COR-L47 (cell line): ENCODE measurements at regions not wholly inside any gene's neighbourhood (a gene's known extent, or its start where the extent isn't known, plus 50 kb on each side); places are given as distances from the start of the nearest gene placed in this dataset.

Experiments used
- DNase-seq: peaks from one replicate; lab custom pipeline; 2025; lab: John Stamatoyannopoulos, UW

DNA sequence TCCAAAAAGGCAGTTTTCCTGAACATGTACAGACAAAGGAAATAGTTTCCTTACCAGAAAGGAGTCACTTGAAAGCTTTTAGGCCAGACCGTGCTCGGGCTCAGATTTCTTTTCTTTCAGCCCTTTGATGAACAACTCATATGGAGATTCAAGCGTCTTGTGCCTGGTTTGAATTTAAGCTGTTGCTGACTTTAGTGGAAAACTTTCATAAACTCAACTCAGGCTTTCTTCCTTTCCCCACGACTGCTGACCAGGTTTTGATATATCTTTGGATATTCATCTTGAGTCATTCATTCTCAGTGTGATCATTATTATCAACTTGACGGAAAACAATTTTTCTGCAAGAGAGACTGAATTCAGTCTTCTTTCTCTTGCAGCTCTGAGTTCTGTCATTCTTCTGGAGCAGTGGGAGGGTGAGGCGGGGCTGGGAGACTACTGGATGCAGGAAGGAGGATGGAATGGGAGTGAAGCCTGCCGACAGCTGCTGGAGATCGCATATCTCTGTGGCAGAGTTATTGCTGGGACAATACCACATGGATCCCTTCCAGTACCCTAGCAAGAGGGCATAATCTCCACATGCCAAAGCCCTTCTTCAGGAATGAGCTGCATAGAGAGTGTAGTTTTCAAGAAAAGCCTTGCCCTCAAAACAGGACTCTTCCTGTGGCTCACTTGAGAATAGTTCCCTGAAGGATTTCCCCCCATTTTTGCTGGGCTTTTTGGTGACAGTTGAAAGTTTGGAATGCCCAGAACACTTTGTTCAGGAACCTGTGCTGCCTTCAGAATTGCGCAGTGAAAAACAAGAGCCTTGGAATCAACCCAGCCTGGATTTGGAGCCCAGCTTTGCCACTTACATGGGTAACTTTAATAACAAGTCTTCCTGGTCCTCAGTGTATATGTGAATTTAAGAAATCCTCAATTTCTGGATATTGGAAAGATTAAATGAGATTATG, 364.4 kb downstream of the ZNF521 start:
- no peak for DNase-seq

DNA sequence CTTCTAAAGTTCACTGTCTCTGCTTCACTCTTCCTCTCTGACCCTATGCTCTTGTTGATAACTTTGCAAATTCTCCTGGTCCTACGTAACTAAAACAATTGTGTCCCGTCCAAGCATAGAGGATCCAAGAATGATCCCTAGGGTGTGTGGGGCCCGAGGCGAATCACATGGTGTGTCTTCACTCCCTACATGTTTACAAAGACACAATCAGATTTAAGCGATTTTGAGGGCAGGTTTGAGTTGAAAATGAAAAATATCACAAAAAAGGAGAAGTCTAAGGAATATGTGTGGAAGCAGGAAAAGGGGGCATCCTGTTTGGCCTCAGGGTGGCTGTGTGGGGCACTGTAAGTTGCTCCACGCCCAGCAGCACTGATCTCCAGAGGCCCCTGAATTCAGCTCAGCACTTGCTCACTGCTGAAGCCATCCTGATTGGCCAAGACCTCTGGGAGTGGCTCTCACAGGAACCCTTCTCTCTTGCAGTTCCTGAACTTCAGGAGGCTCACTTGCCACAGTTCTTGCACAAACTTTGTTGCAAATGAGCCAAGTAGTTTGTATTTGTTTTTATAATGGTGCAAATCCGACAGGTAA, 363.6 kb downstream of the ZNF521 start:
- no peak for DNase-seq

DNA sequence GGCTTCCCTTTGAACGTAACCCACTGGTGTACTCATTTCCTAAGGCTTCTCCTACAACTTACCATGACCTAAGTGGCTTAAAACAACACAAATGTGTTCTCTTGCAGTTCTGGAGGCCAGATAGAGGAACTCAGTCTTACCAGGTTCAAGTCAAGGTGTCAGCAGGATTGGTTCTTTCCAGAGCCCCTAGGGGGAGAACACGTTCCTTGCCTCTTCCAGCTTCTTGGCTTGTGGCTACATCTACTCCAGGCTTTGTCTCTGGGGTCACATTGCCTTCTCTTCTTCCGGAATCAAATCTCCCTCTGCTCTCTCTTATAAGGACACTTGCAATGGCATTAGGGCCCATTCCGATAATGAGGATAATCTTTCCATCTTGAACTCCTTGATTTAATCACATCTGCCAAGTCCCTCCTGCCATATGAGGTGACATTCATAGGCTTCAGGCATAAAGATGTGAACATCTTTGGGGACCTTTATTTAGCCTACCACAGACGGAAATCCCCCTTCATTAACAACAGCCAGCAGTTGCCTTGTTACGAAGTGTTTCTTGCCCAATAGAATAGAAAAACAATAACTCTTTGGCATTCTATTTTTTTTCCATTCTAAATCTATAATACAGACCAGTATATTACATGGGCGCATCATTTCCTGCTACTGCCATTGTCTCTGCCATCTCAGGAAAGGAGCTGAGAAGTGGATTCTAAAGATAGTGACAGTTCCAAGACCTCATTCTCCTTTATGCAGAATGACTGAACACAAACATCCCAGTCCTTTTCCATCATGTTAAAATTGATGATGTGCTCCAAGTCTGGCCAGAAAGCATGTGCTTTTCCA, 362.0 kb downstream of the ZNF521 start:
- no peak for DNase-seq

DNA sequence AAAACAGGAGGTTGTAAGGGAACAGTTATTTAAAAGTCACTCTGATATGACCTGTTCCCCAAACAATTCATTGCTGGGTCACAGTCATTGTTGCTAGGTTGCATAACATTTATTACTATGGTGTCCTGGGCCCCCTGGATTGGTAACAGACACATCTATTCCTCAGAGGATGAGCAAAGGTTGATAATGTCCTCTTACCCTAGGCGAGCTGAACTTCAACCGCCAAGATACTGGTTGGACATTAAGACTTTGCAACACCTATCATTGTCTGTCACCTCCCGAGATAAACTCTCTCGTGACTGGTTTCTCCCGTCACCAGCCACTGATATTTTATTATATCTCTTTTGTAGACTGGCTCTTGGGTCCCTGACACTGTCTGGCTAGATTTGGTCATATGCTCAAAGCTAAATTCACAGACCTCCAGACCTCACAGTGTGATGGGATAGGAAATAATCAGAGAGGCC, 361.3 kb downstream of the ZNF521 start:
- DNase-seq: no peak

DNA sequence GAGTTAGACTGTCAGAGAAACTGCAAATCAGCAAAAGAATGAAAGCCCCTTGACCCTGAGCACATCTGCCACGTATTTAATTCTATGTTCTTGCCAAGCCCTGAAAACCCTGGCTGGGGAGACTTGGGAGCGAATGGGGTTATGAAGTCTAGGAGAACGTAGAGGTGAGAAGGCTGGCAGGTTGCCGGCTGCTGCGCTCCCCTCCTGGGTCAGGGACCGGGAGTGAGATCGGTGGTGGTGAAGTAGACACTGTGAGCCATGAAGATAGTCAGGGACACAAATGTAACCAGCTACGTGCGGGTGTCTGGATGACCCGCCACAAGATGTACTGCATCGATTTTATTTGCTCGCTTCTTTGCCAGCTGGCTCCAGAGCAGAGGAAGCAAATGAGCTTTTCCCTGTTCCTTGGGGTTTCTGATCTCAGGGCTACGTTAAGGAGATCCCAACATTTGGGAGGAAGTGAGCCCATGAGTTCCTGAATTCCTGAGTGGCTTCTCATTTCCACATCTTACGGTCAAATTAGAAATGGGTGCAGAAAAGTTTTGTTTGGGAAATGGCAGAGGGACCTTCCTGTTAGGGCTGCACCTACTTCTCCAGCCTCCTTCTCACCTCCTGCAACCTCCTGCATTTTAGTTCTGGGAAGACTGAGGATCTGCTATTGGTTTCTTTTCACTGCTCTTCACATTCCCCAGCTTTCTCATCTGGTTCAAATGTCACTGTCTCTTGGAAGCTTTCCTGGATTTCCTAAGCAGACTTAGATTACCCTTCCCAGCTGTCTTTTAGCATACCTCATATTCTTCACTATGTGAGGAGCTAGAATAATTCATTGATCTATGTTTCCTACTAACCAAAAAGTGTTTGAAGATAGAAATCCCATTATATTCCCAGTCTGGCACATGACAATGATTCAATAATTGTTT, 360.6 kb downstream of the ZNF521 start:
- DNase-seq: no peak

DNA sequence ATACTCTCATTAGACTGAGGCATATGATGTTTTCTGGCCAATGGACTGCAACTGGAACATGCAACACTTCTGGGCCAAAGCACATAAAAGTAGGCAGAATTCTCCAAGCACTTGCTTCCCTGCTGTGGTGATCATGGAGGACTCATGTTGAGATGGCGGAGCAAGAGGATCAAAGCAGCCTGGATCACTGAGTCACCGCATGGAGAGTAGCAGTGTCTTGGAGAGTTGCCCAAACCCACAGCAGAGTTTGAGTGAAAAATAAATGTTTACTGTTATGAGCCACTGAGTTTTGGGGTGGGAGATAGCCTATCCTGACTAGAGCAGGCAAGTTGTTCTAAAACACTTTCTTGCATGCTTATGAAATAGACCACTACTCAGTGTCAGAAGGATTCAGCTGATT, 359.5 kb downstream of the ZNF521 start:
- DNase-seq: no peak

DNA sequence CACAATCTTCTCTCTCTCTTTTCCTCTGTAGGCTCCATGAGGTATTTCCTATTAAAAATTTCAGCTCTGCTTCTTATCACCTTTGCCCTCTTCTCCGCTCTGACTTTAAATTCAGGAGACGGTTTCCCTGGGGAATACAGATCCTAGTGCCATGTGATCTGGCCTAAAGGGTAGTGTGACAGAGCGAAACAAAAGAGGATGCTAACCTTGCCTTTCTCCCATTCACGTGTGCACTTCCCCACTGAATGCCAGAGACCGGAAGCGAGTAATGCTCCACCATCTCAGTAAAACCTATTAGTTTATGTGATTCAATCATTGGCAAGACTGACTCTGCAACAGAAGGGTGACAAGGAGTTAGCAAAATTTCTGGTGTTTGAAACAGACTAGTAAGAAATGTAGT, 358.3 kb downstream of the ZNF521 start:
- DNase-seq: no peak

DNA sequence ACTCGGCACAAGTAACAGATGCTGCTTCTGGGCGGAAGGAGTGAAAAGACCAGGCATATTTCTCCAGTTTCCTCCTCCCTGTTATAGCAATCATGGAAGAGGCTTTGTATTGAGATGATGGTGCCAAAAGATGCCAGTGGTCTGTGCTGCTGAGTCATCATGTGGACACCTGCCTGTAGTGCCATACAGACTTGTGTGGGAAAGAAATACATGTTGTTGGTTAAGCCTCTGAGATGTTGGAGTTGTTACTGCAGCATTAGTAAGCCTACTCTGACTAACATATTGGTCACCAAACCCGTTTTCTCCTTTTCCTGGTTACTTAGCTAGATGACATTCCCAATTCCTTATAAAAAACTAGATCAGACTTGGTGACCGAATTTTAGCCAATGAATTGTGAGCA, 356.9 kb downstream of the ZNF521 start:
- no peak for DNase-seq

DNA sequence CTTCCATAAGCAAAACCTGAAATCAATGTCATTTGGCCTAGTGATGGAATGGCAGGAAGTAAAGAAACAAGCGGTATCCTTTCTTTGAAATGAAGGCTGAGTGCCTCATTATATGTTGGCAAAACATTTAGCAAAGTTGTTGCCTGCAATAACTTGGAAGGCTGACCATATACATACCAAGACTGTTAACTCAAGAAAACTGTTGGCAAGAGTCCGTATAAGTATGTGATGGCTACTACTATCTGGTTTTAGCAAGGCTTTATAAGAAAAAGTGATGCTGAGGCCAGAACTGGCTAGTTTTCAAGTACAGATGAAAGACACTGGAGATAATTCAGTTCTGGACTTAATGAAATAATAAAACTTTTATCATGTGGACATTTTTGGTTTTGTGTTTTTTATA, 356.2 kb downstream of the ZNF521 start:
- no peak for DNase-seq

DNA sequence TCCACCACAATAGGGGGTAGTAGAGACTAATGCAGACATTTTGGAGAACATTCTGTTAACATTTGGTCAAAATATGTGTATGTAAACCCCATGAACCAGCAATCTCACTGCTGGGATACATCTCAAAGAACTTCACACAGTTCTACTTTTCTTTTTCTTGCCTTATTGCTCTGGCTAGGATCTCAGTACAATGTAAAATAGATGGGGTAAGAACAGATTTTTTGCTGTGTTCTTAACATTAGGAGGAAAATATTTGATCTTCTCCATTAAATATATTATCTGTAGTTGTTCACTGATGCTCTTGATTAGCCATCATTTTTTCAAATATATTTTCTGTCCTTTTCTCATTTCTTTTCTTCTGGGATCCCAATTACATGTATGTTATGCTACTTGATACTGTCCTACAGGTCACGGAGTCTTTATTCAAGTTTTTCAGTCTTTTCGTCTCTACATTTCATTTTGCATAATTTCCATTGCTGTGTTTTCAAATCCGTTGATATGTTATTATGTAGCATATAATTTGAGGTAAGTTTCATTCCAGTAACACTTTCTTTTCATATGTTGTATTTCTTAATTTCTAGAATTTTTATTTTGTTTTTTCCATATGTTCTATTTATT, 352.2 kb downstream of the ZNF521 start:
- DNase-seq: no peak

DNA sequence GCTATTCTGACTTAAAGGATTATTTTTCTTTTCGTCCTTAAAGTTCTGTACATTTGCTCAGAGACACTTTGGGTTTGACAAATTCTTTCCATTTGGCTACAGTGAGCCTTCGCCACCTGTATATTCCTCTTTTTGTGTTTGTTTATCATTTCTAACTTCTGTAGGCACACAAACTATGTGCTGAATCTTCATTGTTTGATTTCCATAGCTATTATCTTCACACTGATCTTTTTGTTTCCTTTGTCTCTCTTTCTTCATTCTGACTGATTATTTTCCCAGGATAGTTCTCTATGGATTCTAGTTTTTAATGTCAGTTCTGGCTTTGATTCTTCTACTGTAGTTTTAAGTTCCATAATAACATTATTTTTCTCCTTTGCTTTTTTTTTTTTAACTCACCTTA, 350.2 kb downstream of the ZNF521 start:
- DNase-seq: no peak

DNA sequence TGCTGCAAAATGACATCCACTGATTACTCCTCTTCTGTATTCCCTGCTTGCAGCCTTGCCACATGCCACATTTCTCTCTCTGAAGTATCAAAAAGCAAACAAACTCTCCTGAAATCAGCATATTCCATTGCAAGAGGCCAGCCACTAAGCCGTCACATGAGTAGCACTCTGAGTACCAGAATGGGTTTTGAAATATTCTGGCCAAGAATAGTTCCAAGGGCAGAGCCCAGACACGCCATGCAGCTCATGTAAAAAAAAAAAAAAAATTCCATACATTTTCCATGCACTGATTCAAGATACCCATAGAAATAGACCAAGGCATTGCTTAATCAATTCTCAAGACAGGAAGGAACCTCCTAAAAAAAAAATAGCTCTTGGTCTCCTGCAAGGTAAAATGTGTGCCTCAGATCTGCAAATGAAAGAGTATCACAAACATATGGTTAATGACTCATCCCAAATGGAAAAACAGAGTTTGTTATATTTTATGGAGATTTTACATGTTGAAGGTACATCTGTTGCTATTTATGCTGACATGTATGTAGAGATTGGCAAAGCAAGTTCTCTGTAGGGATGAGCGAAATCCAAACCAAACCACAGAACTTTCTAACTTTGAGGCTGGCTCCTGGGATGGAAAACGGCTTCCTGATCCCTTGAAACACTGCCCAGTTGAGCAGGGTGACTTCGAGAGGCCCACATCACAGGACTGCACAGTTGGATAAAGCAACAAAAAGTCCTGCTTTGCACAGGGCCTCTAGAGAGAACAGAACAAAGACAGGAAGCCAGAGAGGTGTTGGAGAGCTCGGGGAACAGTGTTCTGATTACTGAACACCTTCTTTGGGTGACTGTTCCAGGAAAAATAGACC, 346.2 kb downstream of the ZNF521 start:
- no peak for DNase-seq

DNA sequence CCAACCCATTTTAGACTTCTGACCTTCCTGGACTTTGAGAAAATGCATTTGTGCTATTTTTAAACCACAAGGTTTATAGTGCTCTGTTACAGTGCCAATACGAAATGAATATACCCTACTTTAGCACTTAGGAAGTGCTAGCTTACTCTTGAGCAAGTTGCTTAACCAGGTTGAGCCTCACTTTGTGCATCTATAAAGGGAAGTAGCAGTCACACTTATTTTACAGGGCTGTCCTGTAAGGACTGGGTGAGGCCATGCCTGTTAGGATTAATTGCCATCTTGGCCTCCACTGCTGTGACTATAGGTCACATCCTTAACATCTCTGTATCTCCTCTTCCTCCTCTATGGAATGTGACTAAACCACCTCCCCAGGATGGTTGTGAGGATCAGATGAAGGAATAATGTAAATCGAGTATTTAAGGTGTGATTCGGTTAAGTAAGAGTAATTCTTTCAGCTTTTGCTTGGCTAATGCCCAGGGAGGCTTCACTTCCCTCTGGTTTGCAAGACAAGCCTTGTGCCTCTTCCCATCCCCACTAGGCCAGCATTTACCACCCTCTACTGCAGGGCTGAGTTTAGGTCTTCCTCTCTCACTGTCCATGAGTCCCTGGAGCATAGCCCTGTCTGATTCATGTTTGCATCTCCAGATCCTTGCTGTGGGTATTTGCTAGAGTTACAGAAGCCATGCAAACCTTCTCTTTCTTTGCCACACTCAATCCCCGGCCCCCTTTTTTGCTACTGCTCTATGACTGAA, 341.2 kb downstream of the ZNF521 start:
- no peak for DNase-seq
